Keratinocyte (primary cell): ENCODE measurements at regions not wholly inside any gene's neighbourhood (a gene's known extent, or its start where the extent isn't known, plus 50 kb on each side); places are given as distances from the start of the nearest gene placed in this dataset.

Source experiments
- DNase-seq: peaks from one replicate; pipeline ENCODE4 v3.0.0-alpha.2; 2011; ENCODE audit warnings: low read depth, missing footprints, low spot score
- FAIRE-seq: peaks from 2 replicates; lab custom pipeline; 2011; peaks lifted over from hg19 to GRCh38; lab: Jason Lieb, UNC
- H2AFZ ChIP-seq: 2 replicates; pipeline ENCODE4 v1.6.0; 2012; ENCODE audit warnings: low read length, control low read depth, inconsistent platforms; ENCODE audit not compliant: control insufficient read depth
- H3K27ac ChIP-seq: 2 replicates; pipeline ENCODE4 v1.5.1; 2011; ENCODE audit warnings: low read length; ENCODE audit not compliant: control insufficient read depth, insufficient read depth
- H3K27me3 ChIP-seq: 3 replicates; pipeline ENCODE4 v1.6.0; 2011; ENCODE audit warnings: low read length; ENCODE audit not compliant: control insufficient read depth, insufficient read depth; ENCODE audit errors: extremely low read depth
- H3K36me3 ChIP-seq, 2 experiments: 2 replicates in 1 of 2; 3 replicates in 1 of 2; pipeline ENCODE4 v1.5.1; 2011; ENCODE audit warnings: low read length in 2 of 2, mild to moderate bottlenecking in 1 of 2; ENCODE audit not compliant: control insufficient read depth in 2 of 2, insufficient read depth in 2 of 2; ENCODE audit errors: extremely low read depth in 1 of 2
- H3K4me1 ChIP-seq: 3 replicates; pipeline ENCODE4 v1.5.1; 2011; ENCODE audit warnings: low read length; ENCODE audit not compliant: control insufficient read depth, insufficient read depth; ENCODE audit errors: extremely low read depth
- H3K4me2 ChIP-seq: 3 replicates; pipeline ENCODE4 v1.6.0; 2011; ENCODE audit warnings: low read depth, low read length; ENCODE audit not compliant: control insufficient read depth, insufficient read depth; ENCODE audit errors: extremely low read depth
- H3K4me3 ChIP-seq, 3 experiments: fragments of 200-600 bp in 1 of 3; sonication (generic) in 1 of 3; 2 replicates in 2 of 3; 3 replicates in 1 of 3; pipeline ENCODE4 v1.5.1; 2011 to 2016; ENCODE audit warnings: low read length in 3 of 3, mild to moderate bottlenecking in 3 of 3, control low read depth in 2 of 3, inconsistent platforms in 1 of 3, low read depth in 1 of 3, mixed read lengths in 1 of 3, mixed run types in 1 of 3, moderate library complexity in 1 of 3; ENCODE audit not compliant: control insufficient read depth in 2 of 3, insufficient read depth in 2 of 3; ENCODE audit errors: extremely low read depth in 1 of 3
- H3K79me2 ChIP-seq: 2 replicates; pipeline ENCODE4 v1.6.0; 2012; ENCODE audit warnings: low read length; ENCODE audit not compliant: control insufficient read depth, insufficient read depth
- H3K9ac ChIP-seq: 3 replicates; pipeline ENCODE4 v1.6.0; 2011; ENCODE audit warnings: low read length; ENCODE audit not compliant: control insufficient read depth, insufficient read depth; ENCODE audit errors: extremely low read depth
- H3K9me1 ChIP-seq: 3 replicates; pipeline ENCODE4 v1.6.0; 2011; ENCODE audit warnings: low read length; ENCODE audit not compliant: control insufficient read depth, insufficient read depth; ENCODE audit errors: extremely low read depth
- H3K9me3 ChIP-seq: 2 replicates; pipeline ENCODE4 v1.5.1; 2012; ENCODE audit warnings: low read depth, low read length; ENCODE audit not compliant: control insufficient read depth
- H4K20me1 ChIP-seq: 3 replicates; pipeline ENCODE4 v1.6.0; 2011; ENCODE audit warnings: low read length; ENCODE audit not compliant: control insufficient read depth, insufficient read depth; ENCODE audit errors: extremely low read depth
- EZH2 ChIP-seq: IDR thresholded peaks from one replicate; pipeline ENCODE4 v1.6.1; 2012; ENCODE audit warnings: inconsistent platforms, mild to moderate bottlenecking, low read length, moderate library complexity
- dilution Hi-C: fragments of 300-500 bp; cut with MboI; formaldehyde crosslinking; loops from one replicate; pipeline ENCODE4 v1.7.0; 2020; ENCODE audit warnings: low sequenced_read_pairs; ENCODE audit not compliant: extremely low pct_ligation_motif_present
- TF ChIP-seq, protein P1 (sequence below), 3 experiments: IDR thresholded peaks in 1 of 3; conservative IDR thresholded peaks in 1 of 3; optimal IDR thresholded peaks in 1 of 3; 2 replicates in 2 of 3; 3 replicates in 1 of 3; pipeline versions ENCODE3 to v1.5.1; 2011; ENCODE audit warnings: low read length in 3 of 3, mild to moderate bottlenecking in 3 of 3, moderate library complexity in 2 of 3, control low read depth in 1 of 3, inconsistent platforms in 1 of 3; ENCODE audit not compliant: insufficient read depth in 2 of 3; ENCODE audit errors: extremely low read depth in 1 of 3

DNA sequence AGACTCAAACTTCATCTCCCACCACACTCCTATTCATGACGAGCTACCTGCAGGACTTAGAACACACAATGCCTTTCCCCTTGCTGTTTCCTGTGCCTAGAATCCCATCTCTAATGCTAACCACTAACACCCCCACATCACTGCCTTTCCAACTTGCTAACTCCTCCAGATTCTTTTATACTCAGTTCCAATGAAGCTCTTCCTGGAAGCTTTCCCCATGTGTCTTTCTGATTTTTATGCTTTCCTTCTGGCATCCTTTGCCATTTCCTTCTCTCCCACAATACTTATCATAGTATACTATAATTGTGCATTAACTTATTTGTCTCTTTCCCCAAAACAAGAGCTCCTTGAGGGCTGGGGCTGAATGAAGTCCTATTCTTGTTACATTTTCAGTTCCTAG lies 115.3 kb upstream of the PLPPR1 start:
- no peak for TF ChIP-seq EZH2
- TF ChIP-seq, protein P1, sequence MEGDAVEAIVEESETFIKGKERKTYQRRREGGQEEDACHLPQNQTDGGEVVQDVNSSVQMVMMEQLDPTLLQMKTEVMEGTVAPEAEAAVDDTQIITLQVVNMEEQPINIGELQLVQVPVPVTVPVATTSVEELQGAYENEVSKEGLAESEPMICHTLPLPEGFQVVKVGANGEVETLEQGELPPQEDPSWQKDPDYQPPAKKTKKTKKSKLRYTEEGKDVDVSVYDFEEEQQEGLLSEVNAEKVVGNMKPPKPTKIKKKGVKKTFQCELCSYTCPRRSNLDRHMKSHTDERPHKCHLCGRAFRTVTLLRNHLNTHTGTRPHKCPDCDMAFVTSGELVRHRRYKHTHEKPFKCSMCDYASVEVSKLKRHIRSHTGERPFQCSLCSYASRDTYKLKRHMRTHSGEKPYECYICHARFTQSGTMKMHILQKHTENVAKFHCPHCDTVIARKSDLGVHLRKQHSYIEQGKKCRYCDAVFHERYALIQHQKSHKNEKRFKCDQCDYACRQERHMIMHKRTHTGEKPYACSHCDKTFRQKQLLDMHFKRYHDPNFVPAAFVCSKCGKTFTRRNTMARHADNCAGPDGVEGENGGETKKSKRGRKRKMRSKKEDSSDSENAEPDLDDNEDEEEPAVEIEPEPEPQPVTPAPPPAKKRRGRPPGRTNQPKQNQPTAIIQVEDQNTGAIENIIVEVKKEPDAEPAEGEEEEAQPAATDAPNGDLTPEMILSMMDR (optimal IDR thresholded peaks at IDR 0.05 in 1 of 3, IDR thresholded peaks at IDR 0.05 in 1 of 3, conservative IDR thresholded peaks at IDR 0.05 in 1 of 3; ENCODE audit: extremely low read depth in 1 of 3, insufficient read depth in 2 of 3, low read length in 3 of 3) = no peak
- dilution Hi-C loops = no loop called here
- H4K20me1 ChIP-seq = no peaks in the 10 kb centered on the region
- no peaks in the 10 kb centered on the region for H3K4me1 ChIP-seq
- DNase-seq (no peak), FAIRE-seq (no peak)
- no peak overlapping the region for H3K4me3 ChIP-seq
- H3K9ac ChIP-seq = no peak overlapping the region
- H3K27ac ChIP-seq = no peak overlapping the region
- no peaks in the 10 kb centered on the region for H3K9me3 ChIP-seq
- H3K9me1 ChIP-seq = no peaks in the 10 kb centered on the region
- no peaks in the 10 kb centered on the region for H3K79me2 ChIP-seq
- H3K36me3 ChIP-seq = no peaks in the 10 kb centered on the region
- H3K27me3 ChIP-seq = no peaks in the 10 kb centered on the region
- H3K4me2 ChIP-seq = no peak overlapping the region
- no peak overlapping the region for H2AFZ ChIP-seq

DNA sequence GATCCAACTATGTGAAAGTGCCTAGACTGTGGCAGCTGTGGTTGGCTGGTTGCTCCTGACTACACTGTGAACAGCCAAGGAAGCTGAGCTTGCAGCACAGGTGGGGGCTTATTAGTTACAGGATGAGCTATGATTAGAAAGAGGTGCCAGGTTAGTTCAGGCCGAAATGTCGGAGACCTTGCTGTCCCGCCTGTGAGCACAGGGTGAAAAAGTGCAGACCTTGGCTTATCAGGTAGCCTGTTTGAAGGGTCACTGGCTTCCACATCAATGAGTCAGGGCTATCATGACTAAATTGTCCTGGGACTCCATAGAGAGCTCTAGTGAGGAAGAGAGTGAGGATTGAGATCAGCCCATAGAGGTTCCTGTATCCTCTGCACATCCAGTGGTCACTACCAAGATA lies 114.3 kb upstream of the PLPPR1 start:
- H3K27me3 ChIP-seq = no peaks in the 10 kb centered on the region

More for the DNA sequence above, 114.3 kb upstream of the PLPPR1 start:
- no peak overlapping the region for H3K9ac ChIP-seq
- FAIRE-seq = no peak
- no peaks in the 10 kb centered on the region for H3K9me1 ChIP-seq
- no peaks in the 10 kb centered on the region for H3K79me2 ChIP-seq
- no peaks in the 10 kb centered on the region for H4K20me1 ChIP-seq
- no peak for TF ChIP-seq EZH2
- TF ChIP-seq, protein P1 (optimal IDR thresholded peaks at IDR 0.05 in 1 of 3, IDR thresholded peaks at IDR 0.05 in 1 of 3, conservative IDR thresholded peaks at IDR 0.05 in 1 of 3; ENCODE audit: extremely low read depth in 1 of 3, insufficient read depth in 2 of 3, low read length in 3 of 3) = no peak
- H3K36me3 ChIP-seq = no peaks in the 10 kb centered on the region
- dilution Hi-C loops = no loop called here
- no peak for DNase-seq
- H3K4me3 ChIP-seq = no peak overlapping the region
- no peaks in the 10 kb centered on the region for H3K4me1 ChIP-seq
- H3K9me3 ChIP-seq = no peaks in the 10 kb centered on the region
- no peak overlapping the region for H3K4me2 ChIP-seq
- H2AFZ ChIP-seq = no peak overlapping the region
- no peak overlapping the region for H3K27ac ChIP-seq
